G401 (cell line): ENCODE measurements at regions not wholly inside any gene's neighbourhood (a gene's known extent, or its start where the extent isn't known, plus 50 kb on each side); places are given as distances from the start of the nearest gene placed in this dataset.

Experiments used
- DNase-seq: peaks from one replicate; pipeline ENCODE4 v3.0.0-alpha.2; 2015; ENCODE audit warnings: low spot score
- in situ Hi-C: cut with HindIII; loops from 2 replicates; pipeline ENCODE4 v1.10.0; 2016; ENCODE audit warnings: low sequenced_read_pairs, mixed read lengths

DNA sequence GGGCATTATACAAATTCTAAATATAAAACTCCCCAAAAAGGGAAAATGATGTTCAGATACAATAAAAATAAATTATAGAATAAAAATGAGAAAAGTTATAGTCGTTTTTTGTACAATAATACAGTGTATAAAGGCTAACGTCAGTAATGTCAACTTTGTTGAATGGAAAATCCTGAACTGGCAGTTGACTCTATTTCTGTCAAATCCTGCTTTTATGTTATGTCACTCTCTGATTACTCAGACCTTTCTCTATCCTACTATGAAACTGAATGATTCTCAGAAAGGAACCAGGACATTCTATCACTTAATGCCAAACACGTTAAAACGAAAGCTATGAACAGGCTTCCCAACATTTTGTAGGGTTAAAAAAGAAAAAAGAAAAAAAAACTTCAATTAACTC lies 636.4 kb downstream of the USP25 start:
- in situ Hi-C loops = no loop called here
- no peak for DNase-seq

GRCh38 chr21:16367079-16367478 lies 637.3 kb downstream of the USP25 start:
- DNase-seq = no peak
- in situ Hi-C loops = no loop called here

- in situ Hi-C loops = no loop called here
- DNase-seq = no peak
Observed at GRCh38 chr21:16370186-16370585, 640.4 kb downstream of the USP25 start.

DNA sequence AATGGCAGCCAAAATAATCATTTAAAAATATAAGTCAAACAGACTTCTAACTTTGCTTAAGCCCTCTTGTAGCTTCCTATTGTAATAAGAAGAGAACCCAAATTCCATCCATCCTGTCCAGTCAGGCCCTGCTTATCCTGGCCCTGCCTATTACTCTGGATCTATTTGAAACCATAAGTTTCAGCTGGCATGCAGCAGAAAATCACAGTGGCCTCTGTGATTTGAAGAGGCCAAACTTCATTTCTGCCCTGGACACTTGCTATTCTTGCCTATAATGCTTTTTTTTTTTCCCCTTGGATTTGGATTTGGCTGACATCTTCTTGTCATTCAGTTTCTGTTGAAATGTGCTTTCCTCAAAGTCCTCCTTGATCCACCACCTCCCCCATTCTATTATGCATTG lies 642.8 kb downstream of the USP25 start:
- in situ Hi-C loops = no loop called here
- peak; percentile 52 for DNase-seq

GRCh38 chr21:16376673-16377072 lies 646.9 kb downstream of the USP25 start:
- in situ Hi-C loops = no loop called here
- no peak for DNase-seq

DNA sequence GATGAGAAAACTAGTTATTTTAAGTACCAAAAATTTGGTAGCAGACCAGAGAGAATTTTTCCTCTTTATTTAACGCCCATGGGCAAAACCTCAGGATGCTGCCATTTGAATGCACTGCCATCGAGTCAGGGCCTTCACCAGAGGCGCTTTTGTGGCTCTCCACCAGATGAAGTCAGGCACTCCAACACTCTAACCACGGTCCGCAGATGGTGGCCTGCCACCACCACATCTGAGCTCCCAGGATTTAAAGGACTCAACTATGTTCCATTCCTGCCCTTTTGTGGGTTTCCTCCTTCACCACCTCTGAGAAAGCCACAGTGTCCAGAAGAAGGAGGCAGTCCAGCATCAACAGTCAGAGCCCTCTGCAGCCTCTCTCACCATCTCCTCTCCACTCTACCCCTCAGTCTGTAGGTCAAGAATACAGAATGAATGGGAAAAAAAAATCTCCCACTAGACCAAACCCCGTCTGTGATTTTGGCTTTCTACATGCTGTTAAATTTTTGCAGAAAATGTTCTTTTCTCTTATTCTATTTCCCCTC lies 647.4 kb downstream of the USP25 start:
- in situ Hi-C loops = no loop called here
- DNase-seq = no peak

DNA sequence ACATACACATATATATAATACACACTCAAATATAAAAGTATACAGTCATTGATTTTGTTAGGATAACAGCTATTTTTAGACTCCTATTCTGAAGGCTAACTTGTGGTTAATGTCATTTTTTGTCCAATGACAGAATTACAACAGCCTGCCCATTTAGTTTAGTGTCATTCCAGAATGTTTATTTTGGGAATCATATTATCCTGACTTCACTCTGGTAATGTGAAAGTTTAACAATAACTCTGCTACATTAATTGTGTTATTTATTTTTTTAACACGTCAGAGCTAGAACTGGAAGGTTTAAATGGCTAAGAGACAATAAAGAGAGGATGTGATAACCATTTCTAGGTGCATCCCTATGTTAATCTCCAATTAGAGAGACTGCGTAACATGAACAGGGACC lies 648.1 kb downstream of the USP25 start:
- DNase-seq = no peak
- in situ Hi-C loops = no loop called here

GRCh38 chr21:16378525-16378924 lies 648.7 kb downstream of the USP25 start:
- DNase-seq = no peak

GRCh38 chr21:16388291-16388690 lies 658.5 kb downstream of the USP25 start:
- DNase-seq = no peak

More at GRCh38 chr21:16378525-16378924, 648.7 kb downstream of the USP25 start:
- in situ Hi-C loops = no loop called here

GRCh38 chr21:16388911-16389560 lies 659.3 kb downstream of the USP25 start:
- no peak for DNase-seq
- in situ Hi-C loops = no loop called here

More at GRCh38 chr21:16388291-16388690, 658.5 kb downstream of the USP25 start:
- in situ Hi-C loops = no loop called here

DNA sequence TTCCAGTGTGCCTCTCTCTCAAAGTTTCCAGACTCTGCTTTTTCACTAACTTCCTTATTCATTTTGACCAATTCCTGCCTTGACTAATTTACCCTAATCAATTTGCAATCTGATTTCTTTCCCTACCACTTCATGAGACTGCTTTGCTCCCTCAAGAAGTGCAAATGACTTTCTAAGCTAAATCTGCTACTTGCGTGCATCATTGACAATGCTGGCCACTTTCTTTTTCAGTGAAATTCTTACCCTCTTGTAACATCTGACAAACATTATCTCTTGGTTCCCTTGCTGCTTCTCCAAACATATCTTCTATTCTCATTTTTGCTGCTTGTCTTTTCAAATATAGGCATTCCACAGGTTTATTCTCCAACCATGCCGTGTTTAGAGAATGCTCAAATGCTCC lies 659.9 kb downstream of the USP25 start:
- in situ Hi-C loops = no loop called here
- no peak for DNase-seq

- in situ Hi-C loops = no loop called here
Observed at GRCh38 chr21:16395285-16395684, 665.5 kb downstream of the USP25 start.

GRCh38 chr21:16402752-16403151 lies 673.0 kb downstream of the USP25 start:
- no peak for DNase-seq
- in situ Hi-C loops = no loop called here

More at GRCh38 chr21:16395285-16395684, 665.5 kb downstream of the USP25 start:
- DNase-seq = no peak

DNA sequence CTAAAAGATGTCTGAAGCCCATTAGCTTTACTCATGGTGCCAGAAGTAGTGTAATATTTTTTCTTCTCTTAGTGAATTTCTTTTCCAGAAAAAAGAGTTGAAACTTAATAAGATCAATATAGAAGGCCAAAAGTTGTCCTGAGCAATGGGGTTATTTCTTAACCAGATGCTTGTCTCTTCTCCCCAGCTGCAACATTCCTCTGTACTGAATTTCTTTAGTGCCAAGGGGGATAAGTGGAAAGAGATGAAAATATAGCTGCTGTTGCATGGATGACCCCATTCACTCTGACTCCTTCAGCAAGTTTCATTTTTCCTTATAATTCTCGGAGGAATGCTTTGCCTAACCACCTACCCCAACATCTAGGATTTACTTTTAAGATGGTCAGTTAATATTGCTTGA lies 675.0 kb downstream of the USP25 start:
- in situ Hi-C loops = no loop called here
- DNase-seq = no peak

- in situ Hi-C loops = no loop called here
- no peak for DNase-seq
Observed at GRCh38 chr21:16406355-16406754, 676.6 kb downstream of the USP25 start.

GRCh38 chr21:16407403-16408240 lies 677.8 kb downstream of the USP25 start:
- in situ Hi-C loops = no loop called here
- no peak for DNase-seq

GRCh38 chr21:16408280-16408679 lies 678.5 kb downstream of the USP25 start:
- DNase-seq = no peak
- in situ Hi-C loops = no loop called here

DNA sequence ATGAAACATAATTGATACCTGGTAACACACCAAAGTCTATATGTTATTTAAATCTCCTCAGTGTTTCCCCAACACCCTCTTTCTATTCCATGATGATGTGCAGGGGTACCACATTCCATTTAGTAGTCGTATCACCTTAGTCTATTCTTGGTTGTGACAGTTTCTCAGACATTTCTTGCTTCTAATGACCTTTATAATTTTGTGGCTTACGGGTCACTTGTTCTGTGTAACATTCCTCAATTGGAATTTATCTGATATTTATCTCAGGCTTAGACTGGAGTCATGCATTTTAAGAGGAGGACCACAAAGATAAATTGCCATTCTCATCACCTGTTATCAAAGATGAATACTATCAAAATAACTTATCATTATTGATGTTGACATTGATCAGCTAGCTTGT lies 679.6 kb downstream of the USP25 start:
- no peak for DNase-seq
- in situ Hi-C loops = no loop called here

DNA sequence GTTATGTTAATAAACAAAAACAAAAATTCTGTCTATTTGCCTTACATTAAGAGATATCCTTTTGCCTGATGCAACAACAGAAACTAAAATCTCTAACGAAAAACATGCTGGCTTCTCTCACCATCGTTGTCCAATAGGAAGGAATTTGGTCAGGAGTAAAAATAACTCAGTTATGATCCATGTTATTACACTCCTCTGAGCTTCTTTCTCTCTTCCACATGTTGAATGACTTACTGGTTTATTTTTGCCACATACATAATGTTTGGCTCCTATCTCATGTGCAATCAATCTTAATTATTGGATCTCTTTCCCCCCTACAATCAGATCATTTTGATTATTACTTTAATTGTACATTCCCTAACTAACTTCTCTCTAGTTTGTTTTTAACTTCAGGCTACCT lies 688.4 kb downstream of the USP25 start:
- in situ Hi-C loops = no loop called here
- DNase-seq = peak; percentile 60

GRCh38 chr21:16418642-16419041 lies 688.9 kb downstream of the USP25 start:
- peak; percentile 55 for DNase-seq
- in situ Hi-C loops = no loop called here
